CD8-positive, alpha-beta memory T cell (primary cell): ENCODE measurements at regions not wholly inside any gene's neighbourhood (a gene's known extent, or its start where the extent isn't known, plus 50 kb on each side); places are given as distances from the start of the nearest gene placed in this dataset.

Source experiments
- CTCF ChIA-PET: fragments of 350-600 bp; sonication (Branson Sonifier 250); formaldehyde crosslinking; loops from one replicate; lab custom pipeline; 2021; ENCODE audit warnings: antibody characterized with exemption; lab: Charles Lee
- POLR2A ChIA-PET: fragments of 350-600 bp; sonication (Branson Sonifier 250); formaldehyde crosslinking; loops from one replicate; lab custom pipeline; 2021; ENCODE audit warnings: antibody characterized with exemption; lab: Charles Lee
- DNase-seq, 5 donors: peaks; one replicate each; pipeline versions ENCODE4 v3.0.0 to v3.0.0-alpha.2; 2020 to 2022; ENCODE audit warnings: mixed read lengths in 1 of 5
- H3K27ac ChIP-seq: one replicate; pipeline ENCODE4 v1.7.0; 2013; ENCODE audit warnings: low read depth, mild to moderate bottlenecking, low read length, moderate library complexity
- H3K27me3 ChIP-seq: 2 replicates; pipeline ENCODE4 v1.7.0; 2013; ENCODE audit warnings: low read length, mild to moderate bottlenecking; ENCODE audit not compliant: insufficient read depth, poor library complexity, severe bottlenecking
- H3K36me3 ChIP-seq: 2 replicates; pipeline ENCODE4 v1.7.0; 2013; ENCODE audit warnings: mild to moderate bottlenecking, low read length, moderate library complexity; ENCODE audit not compliant: insufficient read depth
- H3K4me1 ChIP-seq: 2 replicates; pipeline ENCODE4 v1.7.0; 2013; ENCODE audit warnings: mild to moderate bottlenecking, low read length, moderate library complexity; ENCODE audit not compliant: insufficient read depth
- H3K4me3 ChIP-seq: 2 replicates; pipeline ENCODE4 v1.7.0; 2013; ENCODE audit warnings: mild to moderate bottlenecking, low read length
- H3K9me3 ChIP-seq: 2 replicates; pipeline ENCODE4 v1.7.0; 2013; ENCODE audit warnings: mild to moderate bottlenecking, low read length
- H3K27ac Mint-ChIP-seq, 8 donors: one replicate each; pipeline ENCODE4 v1.8.0; 2020 to 2021; ENCODE audit warnings: mixed read lengths in 8 of 8, mild to moderate bottlenecking in 6 of 8, inconsistent platforms in 3 of 8, moderate library complexity in 3 of 8
- H3K27me3 Mint-ChIP-seq, 2 donors: one replicate each; pipeline ENCODE4 v1.8.0; 2020 to 2021; ENCODE audit warnings: mixed read lengths in 2 of 2, mild to moderate bottlenecking in 1 of 2, moderate library complexity in 1 of 2
- H3K36me3 Mint-ChIP-seq, 3 donors: one replicate each; pipeline ENCODE4 v1.8.0; 2020 to 2021; ENCODE audit warnings: mixed read lengths in 3 of 3, inconsistent platforms in 1 of 3, mild to moderate bottlenecking in 1 of 3
- H3K4me1 Mint-ChIP-seq, 3 donors: one replicate each; pipeline ENCODE4 v1.8.0; 2020 to 2021; ENCODE audit warnings: mixed read lengths in 3 of 3, inconsistent platforms in 1 of 3, mild to moderate bottlenecking in 1 of 3
- H3K4me3 Mint-ChIP-seq, 7 donors: one replicate each; pipeline ENCODE4 v1.8.0; 2020 to 2021; ENCODE audit warnings: mixed read lengths in 7 of 7, mild to moderate bottlenecking in 6 of 7, moderate library complexity in 4 of 7, inconsistent platforms in 2 of 7
- H3K9me3 Mint-ChIP-seq, 5 donors: one replicate each; pipeline ENCODE4 v1.8.0; 2020 to 2022; ENCODE audit warnings: mixed read lengths in 5 of 5, mild to moderate bottlenecking in 3 of 5, moderate library complexity in 2 of 5, inconsistent platforms in 1 of 5

- Mint-ChIP-seq H3K4me3 (no peak overlapping the region), H3K9me3 (peaks cover 1 to 16% (median 9%) of the 10 kb centered on the region in 5 donors), H3K27ac (no peak overlapping the region), H3K27me3 (no peaks in the 10 kb centered on the region), H3K4me1 (no peaks in the 10 kb centered on the region), H3K36me3 (no peaks in the 10 kb centered on the region)
- POLR2A ChIA-PET: no interaction called here
- Histone ChIP-seq H3K27me3 (no peaks in the 10 kb centered on the region), H3K4me1 (no peaks in the 10 kb centered on the region), H3K27ac (no peak overlapping the region), H3K36me3 (no peaks in the 10 kb centered on the region), H3K9me3 (no peaks in the 10 kb centered on the region), H3K4me3 (no peak overlapping the region)
- DNase-seq: no peak
- CTCF ChIA-PET: no interaction called here
Measured at GRCh38 chr4:135744928-135745327, 1543.3 kb upstream of the PABPC4L start.

GRCh38 chr4:135741583-135741982 is 1540.0 kb upstream of the PABPC4L start:
- no peaks in the 10 kb centered on the region for H3K27me3 ChIP-seq
- Mint-ChIP-seq H3K36me3 (no peaks in the 10 kb centered on the region), H3K27me3 (no peaks in the 10 kb centered on the region), H3K4me1 (no peaks in the 10 kb centered on the region), H3K4me3 (no peak overlapping the region), H3K9me3 (peaks cover 0 to 11% (median 5%) of the 10 kb centered on the region in 5 donors), H3K27ac (no peak overlapping the region)
- no peak for DNase-seq
- H3K4me3 ChIP-seq: no peak overlapping the region
- no peaks in the 10 kb centered on the region for H3K36me3 ChIP-seq
- H3K27ac ChIP-seq: no peak overlapping the region
- H3K4me1 ChIP-seq: no peaks in the 10 kb centered on the region
- no peaks in the 10 kb centered on the region for H3K9me3 ChIP-seq
- CTCF ChIA-PET: no interaction called here
- POLR2A ChIA-PET: no interaction called here

GRCh38 chr4:135739354-135739753 is 1537.8 kb upstream of the PABPC4L start:
- H3K27ac ChIP-seq: no peak overlapping the region
- H3K9me3 ChIP-seq: no peaks in the 10 kb centered on the region
- no peak for DNase-seq
- ChIA-PET CTCF (no interaction called here), POLR2A (no interaction called here)
- Mint-ChIP-seq H3K4me1 (no peaks in the 10 kb centered on the region), H3K9me3 (peaks cover 0 to 6% (median 5%) of the 10 kb centered on the region in 5 donors), H3K27me3 (no peaks in the 10 kb centered on the region), H3K27ac (no peak overlapping the region), H3K4me3 (no peak overlapping the region), H3K36me3 (no peaks in the 10 kb centered on the region)
- H3K36me3 ChIP-seq: no peaks in the 10 kb centered on the region
- H3K4me1 ChIP-seq: no peaks in the 10 kb centered on the region
- no peak overlapping the region for H3K4me3 ChIP-seq
- H3K27me3 ChIP-seq: no peaks in the 10 kb centered on the region

GRCh38 chr4:135735512-135735911 is 1533.9 kb upstream of the PABPC4L start:
- Mint-ChIP-seq H3K27ac (no peak overlapping the region), H3K4me3 (no peak overlapping the region), H3K4me1 (no peaks in the 10 kb centered on the region), H3K36me3 (no peaks in the 10 kb centered on the region), H3K9me3 (peaks cover 0 to 11% (median 3%) of the 10 kb centered on the region in 5 donors), H3K27me3 (no peaks in the 10 kb centered on the region)
- Histone ChIP-seq H3K4me3 (no peak overlapping the region), H3K27ac (no peak overlapping the region), H3K27me3 (no peaks in the 10 kb centered on the region), H3K9me3 (no peaks in the 10 kb centered on the region), H3K4me1 (no peaks in the 10 kb centered on the region), H3K36me3 (no peaks in the 10 kb centered on the region)
- POLR2A ChIA-PET: no interaction called here
- DNase-seq: no peak
- CTCF ChIA-PET: no interaction called here

GRCh38 chr4:135732448-135732847 is 1530.9 kb upstream of the PABPC4L start:
- no peaks in the 10 kb centered on the region for H3K27me3 Mint-ChIP-seq
- POLR2A ChIA-PET: no interaction called here
- no peaks in the 10 kb centered on the region for H3K4me1 ChIP-seq
- H3K4me1 Mint-ChIP-seq: no peaks in the 10 kb centered on the region
- no peak overlapping the region for H3K4me3 ChIP-seq
- CTCF ChIA-PET: no interaction called here
- no peak overlapping the region for H3K27ac ChIP-seq
- no peaks in the 10 kb centered on the region for H3K36me3 ChIP-seq
- H3K9me3 ChIP-seq: no peaks in the 10 kb centered on the region
- H3K27ac Mint-ChIP-seq: no peak overlapping the region
- H3K36me3 Mint-ChIP-seq: no peaks in the 10 kb centered on the region
- no peaks in the 10 kb centered on the region for H3K27me3 ChIP-seq
- no peak for DNase-seq
- H3K4me3 Mint-ChIP-seq: no peak overlapping the region
- peaks cover 0 to 15% (median 3%) of the 10 kb centered on the region in 5 donors for H3K9me3 Mint-ChIP-seq

- Histone ChIP-seq H3K36me3 (no peaks in the 10 kb centered on the region), H3K9me3 (no peaks in the 10 kb centered on the region), H3K27ac (no peak overlapping the region), H3K27me3 (no peaks in the 10 kb centered on the region), H3K4me3 (no peak overlapping the region), H3K4me1 (no peaks in the 10 kb centered on the region)
- ChIA-PET CTCF (no interaction called here), POLR2A (no interaction called here)
- H3K27ac Mint-ChIP-seq: no peak overlapping the region
- no peak overlapping the region for H3K4me3 Mint-ChIP-seq
- H3K36me3 Mint-ChIP-seq: no peaks in the 10 kb centered on the region
- H3K4me1 Mint-ChIP-seq: no peaks in the 10 kb centered on the region
- H3K9me3 Mint-ChIP-seq: peaks cover 0 to 15% (median 3%) of the 10 kb centered on the region in 5 donors
- H3K27me3 Mint-ChIP-seq: no peaks in the 10 kb centered on the region
- no peak for DNase-seq
Measured at GRCh38 chr4:135731682-135732081, 1530.1 kb upstream of the PABPC4L start.

- Histone ChIP-seq H3K27ac (no peak overlapping the region), H3K4me1 (no peaks in the 10 kb centered on the region), H3K9me3 (no peaks in the 10 kb centered on the region), H3K4me3 (no peak overlapping the region), H3K36me3 (no peaks in the 10 kb centered on the region), H3K27me3 (no peaks in the 10 kb centered on the region)
- Mint-ChIP-seq H3K27me3 (no peaks in the 10 kb centered on the region), H3K9me3 (peaks cover 0 to 14% (median 0%) of the 10 kb centered on the region in 5 donors), H3K4me3 (no peak overlapping the region), H3K36me3 (no peaks in the 10 kb centered on the region), H3K4me1 (no peaks in the 10 kb centered on the region), H3K27ac (no peak overlapping the region)
- no peak for DNase-seq
- ChIA-PET POLR2A (no interaction called here), CTCF (no interaction called here)
Measured at GRCh38 chr4:135724421-135724820, 1522.8 kb upstream of the PABPC4L start.

GRCh38 chr4:135718019-135718418 is 1516.4 kb upstream of the PABPC4L start:
- peaks cover 0 to 16% (median 3%) of the 10 kb centered on the region in 5 donors for H3K9me3 Mint-ChIP-seq
- Histone ChIP-seq H3K36me3 (no peaks in the 10 kb centered on the region), H3K9me3 (no peaks in the 10 kb centered on the region), H3K27ac (no peak overlapping the region), H3K4me3 (no peak overlapping the region), H3K4me1 (no peaks in the 10 kb centered on the region), H3K27me3 (no peaks in the 10 kb centered on the region)
- CTCF ChIA-PET: no interaction called here
- no peak overlapping the region for H3K4me3 Mint-ChIP-seq
- POLR2A ChIA-PET: no interaction called here
- H3K27me3 Mint-ChIP-seq: no peaks in the 10 kb centered on the region
- no peak for DNase-seq
- H3K36me3 Mint-ChIP-seq: no peaks in the 10 kb centered on the region
- no peaks in the 10 kb centered on the region for H3K4me1 Mint-ChIP-seq
- H3K27ac Mint-ChIP-seq: no peak overlapping the region

GRCh38 chr4:135705343-135705742 is 1503.8 kb upstream of the PABPC4L start:
- Mint-ChIP-seq H3K27me3 (no peaks in the 10 kb centered on the region), H3K36me3 (no peaks in the 10 kb centered on the region), H3K9me3 (peaks cover 4 to 14% (median 7%) of the 10 kb centered on the region in 5 donors), H3K4me3 (no peak overlapping the region), H3K4me1 (no peaks in the 10 kb centered on the region), H3K27ac (no peak overlapping the region)
- DNase-seq: no peak
- no peaks in the 10 kb centered on the region for H3K36me3 ChIP-seq
- H3K9me3 ChIP-seq: no peaks in the 10 kb centered on the region
- H3K27me3 ChIP-seq: no peaks in the 10 kb centered on the region
- no peak overlapping the region for H3K4me3 ChIP-seq
- no peaks in the 10 kb centered on the region for H3K4me1 ChIP-seq
- ChIA-PET CTCF (no interaction called here), POLR2A (no interaction called here)
- H3K27ac ChIP-seq: no peak overlapping the region
